ENCODE measurements at regions not wholly inside any gene's neighbourhood (a gene's known extent, or its start where the extent isn't known, plus 50 kb on each side); places are given as distances from the start of the nearest gene placed in this dataset.
"Not testable (repeated sequence)": the region's sequence is repeated elsewhere in the genome, so short reads cannot be mapped to it uniquely, and the experiment has no call there.

GRCh38 chr13:84653915-84654534 lies 771.8 kb upstream of the SLITRK1 start:
- no peak for DNase-seq

- DNase-seq, result no peak
Observed at GRCh38 chr13:84651705-84652104, 769.4 kb upstream of the SLITRK1 start.

GRCh38 chr13:84651288-84651687 lies 769.0 kb upstream of the SLITRK1 start:
- DNase-seq, result no peak

- no peak for DNase-seq
Observed at GRCh38 chr13:84649853-84650252, 767.6 kb upstream of the SLITRK1 start.

GRCh38 chr13:84648069-84648640 lies 765.9 kb upstream of the SLITRK1 start:
- DNase-seq, result no peak

DNA sequence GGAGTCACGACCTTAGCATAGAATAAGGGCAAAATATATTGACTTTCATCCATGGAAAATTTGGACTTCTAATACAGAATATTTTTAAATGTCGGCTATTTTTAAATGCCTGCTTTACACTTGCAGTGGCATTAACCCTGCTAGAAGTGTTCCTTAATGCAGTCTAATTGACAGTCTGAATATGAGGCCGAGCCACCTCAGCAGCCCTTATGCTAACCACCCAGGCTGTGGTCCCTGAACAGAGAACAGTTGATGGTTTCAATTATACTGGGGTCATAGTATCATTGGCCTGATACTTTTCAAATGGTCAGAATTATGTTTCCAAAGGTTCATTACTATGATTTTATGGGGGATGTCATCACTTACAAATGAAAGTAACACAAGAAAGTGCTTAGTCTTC lies 764.7 kb upstream of the SLITRK1 start:
- no peak for DNase-seq

GRCh38 chr13:84645196-84646012 lies 763.1 kb upstream of the SLITRK1 start:
- DNase-seq, result no peak

- no peak for DNase-seq
Observed at GRCh38 chr13:84641491-84641890, 759.2 kb upstream of the SLITRK1 start.

GRCh38 chr13:84640691-84641090 lies 758.4 kb upstream of the SLITRK1 start:
- DNase-seq, result no peak

- DNase-seq, result no peak
Observed at GRCh38 chr13:84630476-84630875, 748.2 kb upstream of the SLITRK1 start.

DNA sequence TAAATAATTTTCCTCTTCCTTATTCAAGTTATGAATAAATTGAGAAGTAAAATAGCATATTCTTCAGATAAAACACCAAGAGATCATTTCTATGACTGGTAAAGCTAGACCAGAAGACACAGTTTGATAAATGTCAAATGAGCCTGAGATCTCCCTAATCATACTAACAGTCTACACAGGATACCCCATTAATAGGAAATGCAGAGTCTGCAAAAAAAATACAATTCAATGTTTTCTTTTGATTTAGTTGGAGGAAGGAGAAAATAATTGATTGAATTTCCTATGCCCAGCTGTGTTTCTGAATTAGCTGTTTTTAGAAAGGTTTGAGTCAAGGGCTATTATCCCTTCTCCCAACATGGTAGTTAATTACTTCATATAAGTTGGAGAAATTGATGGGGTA lies 734.6 kb upstream of the SLITRK1 start:
- DNase-seq, result no peak

DNA sequence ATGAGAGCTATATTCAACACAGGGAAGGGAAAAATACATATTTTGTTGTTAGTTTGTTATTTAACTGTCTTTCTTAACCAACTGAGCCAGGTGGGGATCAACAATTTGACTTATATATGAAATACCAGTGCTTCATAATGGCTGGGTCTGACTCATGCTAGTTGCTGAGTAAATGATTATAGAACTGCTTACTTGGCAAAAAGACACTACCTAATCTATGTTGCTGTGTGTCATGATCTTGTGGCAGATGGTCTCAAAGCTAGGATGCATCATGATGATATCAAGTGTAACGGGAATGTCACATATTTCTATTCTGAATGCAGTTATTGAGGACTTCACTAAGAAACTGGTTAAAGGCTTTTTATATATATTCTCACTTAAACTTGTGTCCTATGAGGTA lies 727.4 kb upstream of the SLITRK1 start:
- DNase-seq, result no peak

- DNase-seq, result peak; percentile 3
Observed at GRCh38 chr13:84607261-84608013, 725.2 kb upstream of the SLITRK1 start.

DNA sequence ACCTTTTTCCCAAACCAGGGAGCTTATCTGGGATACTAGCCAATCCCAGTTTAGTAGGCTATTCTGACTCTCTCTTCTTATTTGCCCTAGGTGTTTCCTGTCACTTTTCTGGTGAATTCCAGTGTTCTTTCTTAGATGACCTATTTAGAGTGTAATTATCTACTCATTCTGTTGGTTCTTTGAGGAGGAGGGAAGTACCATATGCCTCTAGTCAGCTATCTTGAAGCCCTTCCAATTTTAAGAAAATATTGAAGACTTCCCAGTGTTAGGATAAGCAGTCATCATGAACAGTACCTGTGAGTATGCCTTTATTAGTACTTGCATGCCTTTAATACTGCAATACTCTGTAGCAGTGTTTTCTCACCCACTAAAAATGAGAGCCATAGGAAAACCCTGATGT lies 724.3 kb upstream of the SLITRK1 start:
- no peak for DNase-seq

DNA sequence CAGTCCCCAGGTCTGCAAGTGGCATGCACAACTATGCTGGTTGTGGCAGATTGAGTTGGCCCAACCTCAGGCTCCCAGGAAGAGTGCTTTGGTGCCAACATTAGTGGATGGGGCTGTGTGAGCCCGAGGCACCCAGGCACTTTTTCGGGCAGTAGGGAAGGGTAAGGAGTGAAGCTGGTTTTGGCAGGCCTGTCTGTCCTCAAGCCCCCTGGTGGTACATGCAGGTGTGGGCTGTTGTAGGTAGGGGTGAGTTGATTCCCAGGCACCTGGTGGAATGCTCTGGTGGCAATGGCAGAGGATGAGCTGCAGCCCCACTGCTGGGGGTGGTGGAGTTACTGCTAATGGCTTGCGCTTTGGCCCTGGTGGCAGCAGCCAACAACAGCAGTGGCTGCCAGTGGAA lies 723.7 kb upstream of the SLITRK1 start:
- DNase-seq, result no peak

GRCh38 chr13:84591444-84591843 lies 709.2 kb upstream of the SLITRK1 start:
- DNase-seq, result no peak

GRCh38 chr13:84590663-84591062 lies 708.4 kb upstream of the SLITRK1 start:
- no peak for DNase-seq

GRCh38 chr13:84588023-84588422 lies 705.7 kb upstream of the SLITRK1 start:
- DNase-seq, result no peak

DNA sequence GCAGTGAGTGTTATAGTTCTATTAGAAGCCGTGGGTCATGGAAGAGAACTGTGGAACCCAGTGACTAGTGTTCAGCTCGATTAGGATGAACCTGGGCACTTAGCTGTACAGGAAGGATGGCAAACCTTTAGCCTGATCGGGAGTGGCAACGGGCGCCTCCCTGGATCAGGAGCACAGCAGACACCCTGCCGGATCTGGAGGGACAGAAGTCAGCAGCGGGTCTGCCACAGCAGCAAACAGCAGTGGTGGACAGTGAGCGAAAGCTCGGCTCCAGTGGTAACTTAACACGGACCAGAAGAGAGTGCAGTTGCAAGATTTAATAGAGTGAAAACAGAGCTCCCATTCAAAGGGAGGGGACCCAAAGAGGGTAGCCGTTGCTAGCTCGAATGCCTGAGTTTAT lies 697.6 kb upstream of the SLITRK1 start:
- not testable (repeated sequence) for DNase-seq

GRCh38 chr13:84574851-84575250 lies 692.6 kb upstream of the SLITRK1 start:
- DNase-seq, result no peak

DNA sequence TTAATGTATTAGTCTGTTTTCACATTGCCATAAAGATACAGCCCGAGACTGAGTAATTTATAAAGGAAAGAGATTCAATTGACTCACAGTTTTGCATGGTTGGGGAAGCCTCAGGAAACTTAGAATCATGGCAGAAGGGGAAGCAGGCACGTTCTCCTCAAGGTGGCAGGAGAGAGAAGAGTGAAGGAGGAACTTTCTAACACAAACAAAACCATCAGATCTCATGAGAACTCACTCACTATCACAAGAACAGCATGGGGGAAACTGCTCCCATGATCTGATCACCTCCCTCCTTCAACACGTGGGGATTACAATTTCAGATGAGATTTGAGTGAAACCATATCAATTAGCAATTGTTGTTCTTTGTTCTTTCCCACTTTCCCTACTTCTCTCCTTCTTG lies 689.0 kb upstream of the SLITRK1 start:
- no peak for DNase-seq

GRCh38 chr13:84570831-84571230 lies 688.6 kb upstream of the SLITRK1 start:
- no peak for DNase-seq

- DNase-seq, result no peak
Observed at GRCh38 chr13:84569366-84569765, 687.1 kb upstream of the SLITRK1 start.

Data from left kidney (tissue), 1 donor.